ENCODE measurements at regions not wholly inside any gene's neighbourhood (a gene's known extent, or its start where the extent isn't known, plus 50 kb on each side); places are given as distances from the start of the nearest gene placed in this dataset.
"Not testable (repeated sequence)": the region's sequence is repeated elsewhere in the genome, so short reads cannot be mapped to it uniquely, and the experiment has no call there.

- DNase-seq (ENCODE audit: low read depth), result no peak
Observed at GRCh38 chr13:50274181-50274580, 258.9 kb downstream of the KCNRG start.

GRCh38 chr13:50275392-50276063, 260.3 kb downstream of the KCNRG start:
- no peak for DNase-seq (ENCODE audit: low read depth)

GRCh38 chr13:50276550-50276949, 261.3 kb downstream of the KCNRG start:
- no peak for DNase-seq (ENCODE audit: low read depth)

- DNase-seq (ENCODE audit: low read depth), result no peak
Observed at GRCh38 chr13:50277127-50277526, 261.9 kb downstream of the KCNRG start.

- no peak for DNase-seq (ENCODE audit: low read depth)
Observed at GRCh38 chr13:50277906-50278305, 262.7 kb downstream of the KCNRG start.

- no peak for DNase-seq (ENCODE audit: low read depth)
Observed at GRCh38 chr13:50280441-50280937, 265.2 kb downstream of the KCNRG start.

GRCh38 chr13:50282016-50282415, 266.8 kb downstream of the KCNRG start:
- no peak for DNase-seq (ENCODE audit: low read depth)

- DNase-seq (ENCODE audit: low read depth), result no peak
Observed at GRCh38 chr13:50283017-50283416, 267.8 kb downstream of the KCNRG start.

- no peak for DNase-seq (ENCODE audit: low read depth)
Observed at GRCh38 chr13:50284540-50284939, 269.3 kb downstream of the KCNRG start.

GRCh38 chr13:50285283-50285682, 270.0 kb downstream of the KCNRG start:
- no peak for DNase-seq (ENCODE audit: low read depth)

GRCh38 chr13:50286324-50286723, 271.1 kb downstream of the KCNRG start:
- DNase-seq (ENCODE audit: low read depth), result no peak

GRCh38 chr13:50290186-50290585, 274.9 kb downstream of the KCNRG start:
- no peak for DNase-seq (ENCODE audit: low read depth)

- no peak for DNase-seq (ENCODE audit: low read depth)
Observed at GRCh38 chr13:50291611-50292010, 276.4 kb downstream of the KCNRG start.

- DNase-seq (ENCODE audit: low read depth), result no peak
Observed at GRCh38 chr13:50292081-50292480, 276.8 kb downstream of the KCNRG start.

- not testable (repeated sequence) for DNase-seq (ENCODE audit: low read depth)
Observed at GRCh38 chr13:50294425-50294824, 279.2 kb downstream of the KCNRG start.

GRCh38 chr13:50299546-50300249, 284.5 kb downstream of the KCNRG start:
- no peak for DNase-seq (ENCODE audit: low read depth)

- no peak for DNase-seq (ENCODE audit: low read depth)
Observed at GRCh38 chr13:50303963-50304721, 288.9 kb downstream of the KCNRG start.

- DNase-seq (ENCODE audit: low read depth), result no peak
Observed at GRCh38 chr13:50306156-50306555, 290.9 kb downstream of the KCNRG start.

GRCh38 chr13:50309318-50309717, 294.1 kb downstream of the KCNRG start:
- DNase-seq (ENCODE audit: low read depth), result no peak

- DNase-seq (ENCODE audit: low read depth), result no peak
Observed at GRCh38 chr13:50309882-50310594, 294.8 kb downstream of the KCNRG start.

GRCh38 chr13:50310734-50311133, 295.5 kb downstream of the KCNRG start:
- no peak for DNase-seq (ENCODE audit: low read depth)

GRCh38 chr13:50318887-50319286, 303.6 kb downstream of the KCNRG start:
- no peak for DNase-seq (ENCODE audit: low read depth)
